ENCODE measurements at regions not wholly inside any gene's neighbourhood (a gene's known extent, or its start where the extent isn't known, plus 50 kb on each side); places are given as distances from the start of the nearest gene placed in this dataset.

DNA sequence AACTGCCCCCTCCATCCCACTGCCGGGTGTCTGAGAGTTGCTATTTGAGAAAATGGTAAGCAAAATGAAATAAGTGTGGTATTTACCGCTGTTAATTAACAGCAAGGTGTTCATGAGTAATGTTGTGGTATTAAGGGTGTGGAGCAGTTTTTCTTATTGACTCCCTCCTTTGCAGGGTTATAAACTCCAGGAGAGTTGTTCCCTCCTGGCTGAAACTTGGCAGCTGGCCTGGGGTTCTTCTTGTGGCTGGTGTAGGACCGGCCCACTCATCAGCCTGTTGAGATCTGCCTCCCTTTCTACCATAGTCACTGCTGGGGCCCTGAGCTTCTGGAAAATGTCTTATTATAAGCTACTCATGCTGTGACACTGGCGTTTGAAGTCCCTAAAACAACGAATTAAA, 128.6 kb downstream of the SOX9 start:
- H4K20me1 ChIP-seq (replicated peaks; ENCODE audit: control insufficient read depth, extremely low read depth, insufficient read depth, low read length), result no peaks in the 10 kb centered on the region
- CTCF ChIA-PET, result no interaction called here
- no peaks in the 10 kb centered on the region for H3K36me3 ChIP-seq (ENCODE audit: control insufficient read depth in 2 of 2, extremely low read depth in 1 of 2, insufficient read depth in 2 of 2, low read length in 2 of 2)
- H3K4me3 ChIP-seq (replicated peaks in 1 of 3; ENCODE audit: insufficient read depth in 1 of 3, low read depth in 1 of 3, low read length in 3 of 3), result no peak overlapping the region
- no peak for DNase-seq (ENCODE audit: low read depth, low spot score)
- dilution Hi-C loops (cut with MboI; ENCODE audit: extremely low pct_ligation_motif_present, low sequenced_read_pairs) (no loop called here), intact Hi-C loops (cut with micrococcal nuclease) (no loop called here)
- H3K4me1 ChIP-seq (ENCODE audit: control insufficient read depth, extremely low read depth, insufficient read depth, low read length), result no peaks in the 10 kb centered on the region
- TF ChIP-seq POLR2A (IDR thresholded peaks at IDR 0.05; ENCODE audit: low read depth, low read length), result no peak
- TF ChIP-seq, protein P1, sequence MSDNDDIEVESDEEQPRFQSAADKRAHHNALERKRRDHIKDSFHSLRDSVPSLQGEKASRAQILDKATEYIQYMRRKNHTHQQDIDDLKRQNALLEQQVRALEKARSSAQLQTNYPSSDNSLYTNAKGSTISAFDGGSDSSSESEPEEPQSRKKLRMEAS (IDR thresholded peaks at IDR 0.05; ENCODE audit: insufficient read depth, insufficient read length), result no peak
- no peak for TF ChIP-seq FOS (IDR thresholded peaks at IDR 0.05; ENCODE audit: borderline replicate concordance, insufficient read depth, low read length)
- no peak for TF ChIP-seq JUN (IDR thresholded peaks at IDR 0.05; ENCODE audit: borderline replicate concordance, insufficient read depth, insufficient read length, low read depth)
- no peak for TF ChIP-seq EZH2 (IDR thresholded peaks at IDR 0.05; ENCODE audit: borderline replicate concordance, low read depth, low read length, severe bottlenecking)
- no peak for TF ChIP-seq POLR2AphosphoS5 (IDR thresholded peaks at IDR 0.05; ENCODE audit: insufficient read depth, low read depth, low read length)
- H3K27me3 ChIP-seq (ENCODE audit: control insufficient read depth in 2 of 2, insufficient read depth in 2 of 2, low read length in 2 of 2), result no peaks in the 10 kb centered on the region
- no peaks in the 10 kb centered on the region for H3K79me2 ChIP-seq (ENCODE audit: control insufficient read depth, insufficient read depth, low read length)
- H3K9me1 ChIP-seq (replicated peaks; ENCODE audit: control insufficient read depth, extremely low read depth, insufficient read depth, low read length), result no peaks in the 10 kb centered on the region
- no peak overlapping the region for H2AFZ ChIP-seq (ENCODE audit: low read depth, low read length)
- FAIRE-seq, result no peak
- BruUV-seq (replicated peaks), result no TSS peak
- H3K27ac ChIP-seq (ENCODE audit: insufficient read depth, low read depth, low read length), result no peak overlapping the region
- peaks cover 4% of the 10 kb centered on the region for H3K9me3 ChIP-seq (replicated peaks; ENCODE audit: control insufficient read depth, insufficient read depth, low read length)
- no peak overlapping the region for H3K4me2 ChIP-seq (ENCODE audit: insufficient read depth, low read length)
- POLR2A ChIA-PET, result no interaction called here
- H3K9ac ChIP-seq (replicated peaks; ENCODE audit: extremely low read depth, insufficient read depth, low read length), result no peak overlapping the region

DNA sequence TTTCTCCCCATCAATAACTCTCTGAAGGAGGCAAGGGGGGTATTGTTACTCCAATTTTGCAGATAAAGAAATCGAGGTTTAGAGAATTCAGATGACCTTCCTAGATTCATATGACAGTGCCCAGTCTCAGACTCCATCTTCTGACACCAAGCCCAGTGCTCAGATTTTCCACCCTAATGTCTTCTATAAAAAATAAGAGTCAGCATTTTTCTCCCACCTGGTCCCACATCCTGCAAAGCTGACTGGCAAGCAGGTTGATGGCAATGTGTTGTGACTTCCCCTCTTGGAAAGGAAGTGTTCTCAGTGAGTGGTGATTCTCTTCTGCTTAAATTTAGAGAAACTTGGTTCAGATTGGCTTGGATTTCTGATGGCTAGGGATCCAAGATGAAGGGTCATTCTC, 129.4 kb downstream of the SOX9 start:
- no peaks in the 10 kb centered on the region for H3K9me1 ChIP-seq (replicated peaks; ENCODE audit: control insufficient read depth, extremely low read depth, insufficient read depth, low read length)
- no peak overlapping the region for H3K4me2 ChIP-seq (ENCODE audit: insufficient read depth, low read length)
- intact Hi-C loops (cut with micrococcal nuclease), result no loop called here
- TF ChIP-seq EZH2 (IDR thresholded peaks at IDR 0.05; ENCODE audit: borderline replicate concordance, low read depth, low read length, severe bottlenecking) (no peak), FOS (IDR thresholded peaks at IDR 0.05; ENCODE audit: borderline replicate concordance, insufficient read depth, low read length) (no peak), JUN (IDR thresholded peaks at IDR 0.05; ENCODE audit: borderline replicate concordance, insufficient read depth, insufficient read length, low read depth) (no peak), POLR2AphosphoS5 (IDR thresholded peaks at IDR 0.05; ENCODE audit: insufficient read depth, low read depth, low read length) (no peak), POLR2A (IDR thresholded peaks at IDR 0.05; ENCODE audit: low read depth, low read length) (no peak)
- TF ChIP-seq, protein P2, sequence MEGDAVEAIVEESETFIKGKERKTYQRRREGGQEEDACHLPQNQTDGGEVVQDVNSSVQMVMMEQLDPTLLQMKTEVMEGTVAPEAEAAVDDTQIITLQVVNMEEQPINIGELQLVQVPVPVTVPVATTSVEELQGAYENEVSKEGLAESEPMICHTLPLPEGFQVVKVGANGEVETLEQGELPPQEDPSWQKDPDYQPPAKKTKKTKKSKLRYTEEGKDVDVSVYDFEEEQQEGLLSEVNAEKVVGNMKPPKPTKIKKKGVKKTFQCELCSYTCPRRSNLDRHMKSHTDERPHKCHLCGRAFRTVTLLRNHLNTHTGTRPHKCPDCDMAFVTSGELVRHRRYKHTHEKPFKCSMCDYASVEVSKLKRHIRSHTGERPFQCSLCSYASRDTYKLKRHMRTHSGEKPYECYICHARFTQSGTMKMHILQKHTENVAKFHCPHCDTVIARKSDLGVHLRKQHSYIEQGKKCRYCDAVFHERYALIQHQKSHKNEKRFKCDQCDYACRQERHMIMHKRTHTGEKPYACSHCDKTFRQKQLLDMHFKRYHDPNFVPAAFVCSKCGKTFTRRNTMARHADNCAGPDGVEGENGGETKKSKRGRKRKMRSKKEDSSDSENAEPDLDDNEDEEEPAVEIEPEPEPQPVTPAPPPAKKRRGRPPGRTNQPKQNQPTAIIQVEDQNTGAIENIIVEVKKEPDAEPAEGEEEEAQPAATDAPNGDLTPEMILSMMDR (IDR thresholded peaks at IDR 0.05; ENCODE audit: extremely low read depth in 1 of 2, insufficient read depth in 1 of 2, low read depth in 1 of 2, low read length in 2 of 2), result no peak
- no peak overlapping the region for H3K9ac ChIP-seq (replicated peaks; ENCODE audit: extremely low read depth, insufficient read depth, low read length)
- no peak overlapping the region for H3K27ac ChIP-seq (ENCODE audit: insufficient read depth, low read depth, low read length)
- ChIA-PET POLR2A (no interaction called here), CTCF (no interaction called here)
- no TSS peak for BruUV-seq (replicated peaks)
- dilution Hi-C loops (cut with MboI; ENCODE audit: extremely low pct_ligation_motif_present, low sequenced_read_pairs), result no loop called here
- H3K27me3 ChIP-seq (ENCODE audit: control insufficient read depth in 2 of 2, insufficient read depth in 2 of 2, low read length in 2 of 2), result no peaks in the 10 kb centered on the region
- no peaks in the 10 kb centered on the region for H3K36me3 ChIP-seq (ENCODE audit: control insufficient read depth in 2 of 2, extremely low read depth in 1 of 2, insufficient read depth in 2 of 2, low read length in 2 of 2)
- H2AFZ ChIP-seq (ENCODE audit: low read depth, low read length), result no peak overlapping the region
- no peaks in the 10 kb centered on the region for H3K79me2 ChIP-seq (ENCODE audit: control insufficient read depth, insufficient read depth, low read length)
- FAIRE-seq (no peak), DNase-seq (ENCODE audit: low read depth, low spot score) (no peak)
- no peaks in the 10 kb centered on the region for H4K20me1 ChIP-seq (replicated peaks; ENCODE audit: control insufficient read depth, extremely low read depth, insufficient read depth, low read length)
- H3K4me1 ChIP-seq (ENCODE audit: control insufficient read depth, extremely low read depth, insufficient read depth, low read length), result no peaks in the 10 kb centered on the region
- no peak overlapping the region for H3K4me3 ChIP-seq (replicated peaks in 1 of 3; ENCODE audit: insufficient read depth in 1 of 3, low read depth in 1 of 3, low read length in 3 of 3)
- H3K9me3 ChIP-seq (replicated peaks; ENCODE audit: control insufficient read depth, insufficient read depth, low read length), result peaks cover 4% of the 10 kb centered on the region
